Left lobe of liver (tissue), 2 donors: ENCODE measurements at regions not wholly inside any gene's neighbourhood (a gene's known extent, or its start where the extent isn't known, plus 50 kb on each side); places are given as distances from the start of the nearest gene placed in this dataset.
"Not testable (repeated sequence)": the region's sequence is repeated elsewhere in the genome, so short reads cannot be mapped to it uniquely, and the experiment has no call there.

Experiments
- ATAC-seq: fragments of 200-7000 bp; cut with Tn5 transposase; one replicate; pipeline ENCODE4 v1.9.1; 2020; ENCODE audit warnings: mild to moderate bottlenecking, moderate library complexity
- DNase-seq: peaks from one replicate; pipeline ENCODE4 v3.0.0-alpha.2; 2020; ENCODE audit warnings: low spot score
- donor health status: DM: no; HTN: no; CAD: no; lungs with moderate emphysema.
- donor health status: DM: no; HTN: yes; CAD: no.

DNA sequence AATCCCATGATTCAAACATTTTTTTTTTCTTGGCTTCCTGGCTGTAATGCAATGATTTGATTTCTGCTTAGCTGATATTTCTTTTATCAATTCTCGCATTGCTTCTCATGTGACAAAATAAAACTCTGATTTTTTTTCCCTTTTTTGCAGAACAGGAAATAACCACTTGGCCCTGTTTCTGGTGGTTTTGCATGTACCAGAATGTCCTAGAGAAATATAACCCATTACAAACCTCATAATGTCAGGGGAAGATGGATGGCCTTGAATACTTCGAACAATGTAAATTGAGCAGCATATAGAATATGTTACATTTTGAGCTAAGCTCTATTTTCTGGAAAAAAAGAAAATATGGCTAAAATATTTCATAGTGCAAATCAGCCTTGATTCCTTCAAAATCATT lies 275.6 kb downstream of the RAP2B start:
- no peak for DNase-seq
- no peak for ATAC-seq

DNA sequence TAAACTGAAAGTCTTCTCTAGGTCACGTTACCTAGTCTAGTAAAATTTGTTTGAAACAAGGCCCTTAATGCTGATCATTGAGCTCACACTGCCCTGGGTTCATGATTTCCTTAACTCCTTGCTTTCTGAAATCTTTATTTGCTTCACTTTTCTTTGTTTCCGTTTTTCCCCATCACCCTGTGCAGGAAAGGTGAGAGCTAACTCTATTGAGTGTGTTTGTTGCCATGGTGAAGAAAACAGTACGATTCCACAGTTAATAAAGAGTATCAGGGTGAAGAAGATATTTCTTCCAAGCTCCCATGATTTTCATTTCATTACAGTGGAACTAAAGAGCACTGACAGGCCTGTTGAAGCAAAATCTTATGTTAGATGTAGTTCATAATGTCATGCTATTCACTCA lies 276.2 kb downstream of the RAP2B start:
- DNase-seq: no peak
- ATAC-seq: no peak

DNA sequence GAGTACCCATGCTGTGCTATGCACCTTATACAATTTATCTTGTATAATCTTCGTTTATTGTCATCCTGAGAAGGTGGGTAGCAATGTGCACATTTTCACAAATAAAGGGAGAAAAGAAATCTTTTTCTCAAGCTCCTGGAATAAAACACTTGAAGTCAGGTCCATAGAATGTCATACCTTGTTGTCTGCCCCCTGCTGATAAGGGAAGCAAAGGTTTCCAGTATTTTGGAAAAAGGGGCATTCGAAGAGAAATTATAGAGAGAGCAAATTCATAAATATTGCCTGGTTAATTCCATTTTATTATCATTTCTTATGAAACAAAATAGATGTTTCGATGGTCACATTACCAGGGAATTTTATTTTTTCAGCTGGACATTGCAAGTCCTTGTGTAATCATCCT lies 277.8 kb downstream of the RAP2B start:
- ATAC-seq (no peak), DNase-seq (no peak)

GRCh38 chr3:153440311-153440710 lies 278.3 kb downstream of the RAP2B start:
- no peak for ATAC-seq
- DNase-seq: no peak

DNA sequence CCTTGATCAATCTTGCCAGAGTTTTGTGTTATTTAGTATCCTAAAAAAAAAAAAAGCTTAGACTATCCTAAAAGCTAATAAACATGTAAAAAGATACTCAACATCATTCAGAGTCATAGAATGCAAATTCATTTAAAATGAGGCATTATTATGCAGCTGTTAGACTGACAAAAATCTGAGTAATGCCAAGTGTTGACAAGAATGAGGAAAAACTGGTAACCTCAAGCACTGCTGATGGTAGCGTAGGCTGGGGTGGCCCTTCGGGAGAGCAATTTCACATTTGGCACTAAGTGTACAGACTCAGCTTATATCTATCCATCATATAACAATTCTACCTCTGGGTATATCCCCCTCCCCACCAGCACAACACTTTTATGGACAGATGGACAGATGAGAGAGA lies 280.4 kb downstream of the RAP2B start:
- no peak for ATAC-seq
- DNase-seq: no peak

GRCh38 chr3:153442799-153443487 lies 280.9 kb downstream of the RAP2B start:
- no peak for ATAC-seq

GRCh38 chr3:153443961-153444360 lies 281.9 kb downstream of the RAP2B start:
- ATAC-seq: no peak
- no peak for DNase-seq

More at GRCh38 chr3:153442799-153443487, 280.9 kb downstream of the RAP2B start:
- no peak for DNase-seq

- no peak for ATAC-seq
Observed at GRCh38 chr3:153445817-153446216, 283.8 kb downstream of the RAP2B start.

GRCh38 chr3:153448151-153448829 lies 286.3 kb downstream of the RAP2B start:
- no peak for ATAC-seq

More at GRCh38 chr3:153445817-153446216, 283.8 kb downstream of the RAP2B start:
- DNase-seq: no peak

DNA sequence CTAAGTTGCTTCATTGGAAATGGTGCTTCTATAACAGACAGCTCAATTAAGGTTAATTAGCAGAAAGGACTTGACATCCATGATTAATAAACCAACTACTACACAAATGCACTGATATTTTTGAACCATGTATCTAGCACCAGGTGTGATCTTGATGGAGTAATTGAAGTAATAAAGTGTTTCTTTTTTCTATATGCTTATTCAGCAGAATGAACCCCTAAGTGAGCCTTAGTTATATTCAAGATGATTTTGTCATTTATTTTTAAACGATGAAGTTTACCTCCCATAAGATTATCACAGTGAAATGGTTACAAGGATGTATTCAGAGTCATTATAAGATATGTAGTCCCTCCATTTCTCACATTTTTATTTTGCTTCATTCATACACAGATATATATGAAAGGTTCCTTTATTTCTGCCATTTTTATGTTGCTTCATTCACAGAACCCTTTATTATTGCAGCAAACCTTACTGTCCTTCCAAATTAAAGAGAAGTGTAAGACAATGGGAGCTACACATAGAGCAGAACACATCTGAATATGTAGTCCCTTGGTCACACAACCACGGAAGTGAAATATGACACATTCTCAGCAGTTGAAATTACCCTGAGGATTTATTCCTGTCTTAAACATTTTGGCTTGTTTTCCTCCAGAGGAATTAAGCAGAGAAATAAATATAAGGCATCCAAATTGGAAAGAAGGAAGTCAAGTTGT lies 295.0 kb downstream of the RAP2B start:
- ATAC-seq: no peak

More at GRCh38 chr3:153448151-153448829, 286.3 kb downstream of the RAP2B start:
- DNase-seq: no peak

DNA sequence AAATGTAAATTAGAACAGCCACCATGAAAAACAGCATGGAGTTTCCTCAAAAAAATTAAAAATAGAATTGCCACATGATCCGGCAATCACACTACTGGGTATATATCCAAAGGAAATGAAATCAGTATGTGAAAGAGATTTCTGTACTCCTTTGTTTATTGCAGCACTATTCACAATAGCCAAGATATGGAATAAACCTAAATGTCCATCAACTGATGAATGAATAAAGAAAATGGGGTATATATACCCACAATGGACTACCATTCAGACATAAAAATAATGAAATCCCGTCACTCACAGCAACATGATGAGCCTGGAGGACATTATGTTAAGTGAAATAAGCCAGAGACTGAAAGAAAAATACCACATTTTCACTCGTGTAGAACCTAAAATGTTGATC lies 296.9 kb downstream of the RAP2B start:
- ATAC-seq (no peak), DNase-seq (no peak)

More for the DNA sequence above, 295.0 kb downstream of the RAP2B start:
- DNase-seq: no peak

GRCh38 chr3:153462545-153462944 lies 300.5 kb downstream of the RAP2B start:
- DNase-seq (no peak), ATAC-seq (no peak)

DNA sequence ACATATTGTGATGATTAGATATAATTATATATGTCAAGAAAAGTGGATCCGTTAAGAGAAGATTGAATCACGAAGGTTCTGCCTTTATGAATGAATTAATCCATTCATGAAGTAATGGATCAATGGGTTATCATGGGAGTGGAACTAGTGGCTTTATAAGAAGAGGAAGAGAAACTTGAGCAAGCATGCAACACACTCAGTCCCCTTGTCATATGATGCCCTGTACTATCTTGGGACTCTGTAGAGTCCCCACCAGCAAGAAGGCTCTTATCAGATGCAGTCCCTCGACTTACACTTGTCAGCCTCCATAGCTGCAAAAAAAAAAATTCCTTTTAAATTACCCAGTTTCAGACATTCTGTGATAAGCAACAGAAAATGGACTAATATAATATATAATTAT lies 301.9 kb downstream of the RAP2B start:
- ATAC-seq (no peak), DNase-seq (no peak)

DNA sequence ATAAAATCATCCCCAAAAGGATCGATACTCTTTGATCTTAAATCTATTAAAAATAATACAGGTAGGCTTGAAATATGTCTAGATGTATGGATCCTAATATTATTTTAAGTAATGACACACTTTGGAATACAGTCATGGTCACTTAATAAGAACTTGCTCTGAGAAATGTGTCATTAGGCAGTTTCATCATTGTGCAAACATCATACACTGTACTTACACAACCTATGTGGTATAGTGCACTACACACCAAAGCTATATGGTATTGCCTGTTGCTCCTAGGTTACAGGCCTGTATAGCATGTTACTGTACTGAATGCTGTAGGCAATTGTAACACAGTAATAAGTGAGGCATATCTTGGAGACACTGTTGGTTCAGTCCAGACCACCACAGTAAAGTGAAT lies 307.1 kb downstream of the RAP2B start:
- no peak for ATAC-seq
- no peak for DNase-seq

DNA sequence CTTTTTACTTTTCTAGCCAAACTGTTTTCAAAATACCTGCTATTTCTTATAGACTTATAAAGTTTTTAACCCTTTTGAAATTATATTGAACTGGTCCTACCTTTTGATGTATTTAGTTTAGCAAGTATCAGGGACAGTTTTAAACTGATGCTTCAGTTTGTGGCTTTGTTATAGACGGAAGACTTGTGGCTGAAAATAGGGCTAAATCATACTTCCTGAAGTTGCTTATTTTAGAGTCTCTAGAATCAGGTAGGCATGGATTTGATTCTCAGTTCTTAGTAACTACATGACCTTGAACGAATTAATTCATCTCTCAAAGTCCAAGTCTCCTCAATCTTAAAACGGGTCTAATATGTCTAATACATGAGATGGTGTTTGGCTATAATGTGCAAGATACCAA lies 322.8 kb downstream of the RAP2B start:
- DNase-seq: no peak
- ATAC-seq: no peak

GRCh38 chr3:153495422-153495821 lies 333.4 kb downstream of the RAP2B start:
- DNase-seq (no peak), ATAC-seq (no peak)

GRCh38 chr3:153502682-153503081 lies 340.7 kb downstream of the RAP2B start:
- ATAC-seq: no peak
- DNase-seq: no peak

DNA sequence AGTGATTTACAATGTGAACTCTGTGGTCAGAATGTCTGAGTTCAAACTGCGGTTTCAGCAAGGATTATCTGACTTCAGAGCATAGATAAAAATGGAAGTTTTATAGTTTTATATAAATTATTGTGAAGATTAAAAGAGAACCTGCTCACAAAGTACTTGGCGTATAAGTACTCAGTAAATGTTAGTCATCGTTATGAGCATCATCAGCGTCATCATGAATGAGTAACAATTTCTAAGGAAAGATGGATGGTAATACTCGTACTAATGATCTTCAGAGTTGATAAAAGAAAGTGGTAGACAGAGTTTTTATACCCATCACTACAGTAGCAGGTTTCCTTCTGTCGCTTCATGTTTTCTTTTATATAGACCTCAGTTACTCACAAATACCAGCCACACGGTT lies 341.8 kb downstream of the RAP2B start:
- no peak for DNase-seq
- no peak for ATAC-seq

- not testable (repeated sequence) for ATAC-seq, DNase-seq
Observed at GRCh38 chr3:153506205-153506604, 344.2 kb downstream of the RAP2B start.

- not testable (repeated sequence) for DNase-seq, ATAC-seq
Observed at GRCh38 chr3:153506686-153507085, 344.7 kb downstream of the RAP2B start.

GRCh38 chr3:153513236-153513635 lies 351.2 kb downstream of the RAP2B start:
- DNase-seq: no peak
- no peak for ATAC-seq

- no peak for DNase-seq
- no peak for ATAC-seq
Observed at GRCh38 chr3:153528473-153528872, 366.4 kb downstream of the RAP2B start.
